ENCODE measurements at regions not wholly inside any gene's neighbourhood (a gene's known extent, or its start where the extent isn't known, plus 50 kb on each side); places are given as distances from the start of the nearest gene placed in this dataset.

DNA sequence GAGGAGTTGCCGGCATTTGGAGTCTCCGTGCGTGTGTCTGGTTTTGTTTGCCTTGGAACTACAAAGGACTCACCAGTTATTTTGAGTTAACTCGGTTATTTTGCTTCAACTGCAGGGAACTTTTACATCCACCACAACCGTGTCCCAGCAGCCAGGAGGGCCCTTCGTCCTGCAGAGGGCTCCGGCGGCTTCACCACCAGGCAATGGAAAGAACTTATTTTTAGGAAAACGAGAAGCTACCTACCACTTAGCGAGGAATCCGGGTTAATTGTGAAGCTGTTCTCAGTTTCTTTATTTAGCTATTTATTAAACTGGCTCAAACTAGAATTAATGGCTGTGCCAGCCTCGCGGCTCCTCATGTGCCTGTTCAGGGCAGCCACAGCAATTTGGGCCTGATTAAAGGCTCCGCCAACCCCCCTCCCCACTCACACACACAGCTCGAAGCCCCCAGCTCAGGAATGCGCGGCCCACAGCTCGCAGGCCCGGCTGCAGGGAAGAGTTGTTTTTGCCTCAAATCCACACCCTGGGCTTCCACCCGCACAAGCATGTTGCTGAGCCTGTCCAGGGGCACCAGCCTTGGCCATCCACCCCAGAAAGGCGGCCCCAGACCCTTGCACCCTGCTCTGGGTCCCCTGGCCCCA lies 55.9 kb upstream of the FGF3 start:
- TF ChIP-seq HDGF (IDR thresholded peaks at IDR 0.05; ENCODE audit: borderline replicate concordance) (no peak), ARNT (IDR thresholded peaks at IDR 0.05) (no peak), FOXK2 (IDR thresholded peaks at IDR 0.05) (no peak), TARDBP (IDR thresholded peaks at IDR 0.05) (no peak), SUZ12 (IDR thresholded peaks at IDR 0.05) (no peak), SP1 (IDR thresholded peaks at IDR 0.05) (no peak), PKNOX1 (IDR thresholded peaks at IDR 0.05) (no peak), ELF4 (IDR thresholded peaks at IDR 0.05) (no peak)
